IMR-90 (cell line): ENCODE measurements at regions not wholly inside any gene's neighbourhood (a gene's known extent, or its start where the extent isn't known, plus 50 kb on each side); places are given as distances from the start of the nearest gene placed in this dataset.

ENCODE experiments used
- POLR2A ChIP-seq: IDR thresholded peaks from 2 replicates; pipeline ENCODE4 v1.6.1; 2012; ENCODE audit warnings: mild to moderate bottlenecking, low read depth, low read length
- RAD21 ChIP-seq: IDR thresholded peaks from 2 replicates; pipeline ENCODE4 v1.6.1; 2012; ENCODE audit warnings: low read length, improper control_type of control experiment
- SMC3 ChIP-seq: fragments of 150-350 bp; IDR thresholded peaks from 2 replicates; pipeline ENCODE4 v1.6.1; 2016; ENCODE audit warnings: low read depth, mild to moderate bottlenecking, antibody characterized with exemption, low read length, moderate library complexity
- TF ChIP-seq, protein P1 (sequence below): conservative IDR thresholded peaks from 2 replicates; pipeline ENCODE4 v1.5.1; 2012; ENCODE audit warnings: mild to moderate bottlenecking, low read depth, low read length, improper control_type of control experiment

GRCh38 chrX:131918839-131919238 is 104.3 kb upstream of the STK26 start:
- TF ChIP-seq, protein P1, sequence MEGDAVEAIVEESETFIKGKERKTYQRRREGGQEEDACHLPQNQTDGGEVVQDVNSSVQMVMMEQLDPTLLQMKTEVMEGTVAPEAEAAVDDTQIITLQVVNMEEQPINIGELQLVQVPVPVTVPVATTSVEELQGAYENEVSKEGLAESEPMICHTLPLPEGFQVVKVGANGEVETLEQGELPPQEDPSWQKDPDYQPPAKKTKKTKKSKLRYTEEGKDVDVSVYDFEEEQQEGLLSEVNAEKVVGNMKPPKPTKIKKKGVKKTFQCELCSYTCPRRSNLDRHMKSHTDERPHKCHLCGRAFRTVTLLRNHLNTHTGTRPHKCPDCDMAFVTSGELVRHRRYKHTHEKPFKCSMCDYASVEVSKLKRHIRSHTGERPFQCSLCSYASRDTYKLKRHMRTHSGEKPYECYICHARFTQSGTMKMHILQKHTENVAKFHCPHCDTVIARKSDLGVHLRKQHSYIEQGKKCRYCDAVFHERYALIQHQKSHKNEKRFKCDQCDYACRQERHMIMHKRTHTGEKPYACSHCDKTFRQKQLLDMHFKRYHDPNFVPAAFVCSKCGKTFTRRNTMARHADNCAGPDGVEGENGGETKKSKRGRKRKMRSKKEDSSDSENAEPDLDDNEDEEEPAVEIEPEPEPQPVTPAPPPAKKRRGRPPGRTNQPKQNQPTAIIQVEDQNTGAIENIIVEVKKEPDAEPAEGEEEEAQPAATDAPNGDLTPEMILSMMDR, result no peak
- TF ChIP-seq POLR2A (no peak), RAD21 (no peak), SMC3 (no peak)
